A172 (cell line): ENCODE measurements at regions not wholly inside any gene's neighbourhood (a gene's known extent, or its start where the extent isn't known, plus 50 kb on each side); places are given as distances from the start of the nearest gene placed in this dataset.

ENCODE experiments used
- DNase-seq: peaks from one replicate; pipeline ENCODE4 v3.0.0-alpha.2; 2015; ENCODE audit warnings: low spot score

DNA sequence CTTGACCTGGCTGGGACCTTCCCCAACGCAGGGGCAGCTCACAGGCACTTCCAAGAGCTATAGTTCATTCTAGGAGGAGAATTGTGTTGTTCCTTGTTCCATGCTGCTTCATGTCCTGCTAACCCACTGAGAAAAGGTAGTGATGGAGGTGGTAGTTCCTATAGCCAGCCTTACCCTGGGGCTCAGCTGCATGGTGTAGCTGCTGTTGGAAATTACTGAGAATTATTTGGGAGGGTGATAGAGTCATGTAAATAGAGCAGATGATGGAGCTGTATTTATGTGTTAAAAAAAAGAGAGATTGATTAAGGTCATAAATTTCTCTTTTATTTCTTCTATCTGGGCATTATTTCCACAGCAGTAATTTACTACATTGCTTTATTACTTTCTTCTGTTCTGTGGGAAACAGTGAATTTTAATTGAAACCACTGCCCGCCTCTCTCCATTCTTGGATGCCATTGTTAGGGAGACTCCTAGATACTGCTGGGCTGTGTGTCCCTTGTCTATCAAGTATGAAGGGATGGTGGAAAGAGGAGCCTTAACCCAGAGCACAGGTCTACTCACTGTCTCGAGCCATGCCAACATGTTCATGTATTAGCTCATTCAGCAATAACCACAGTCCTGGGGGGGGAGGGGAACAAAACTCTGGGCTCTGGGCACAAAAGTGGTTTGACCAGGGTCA, 309.2 kb downstream of the FAT3 start:
- no peak for DNase-seq

DNA sequence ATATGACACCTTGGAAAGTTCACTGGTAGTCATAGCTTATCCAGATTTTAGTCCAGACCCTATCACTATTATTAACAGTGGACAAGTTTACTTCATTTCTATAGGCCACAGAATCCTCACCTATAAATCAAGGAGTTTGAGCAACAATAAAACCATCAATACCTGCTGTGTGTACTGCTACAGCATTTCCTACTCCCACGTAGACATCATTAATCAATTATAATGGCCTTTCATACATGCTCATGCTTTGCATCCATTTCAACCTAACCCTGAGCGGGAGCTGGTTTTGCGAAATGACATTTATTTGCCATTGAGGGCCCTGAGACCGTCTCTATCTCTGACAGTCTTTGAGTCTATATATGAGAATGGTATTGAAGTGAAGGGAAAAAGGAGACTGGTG, 312.3 kb downstream of the FAT3 start:
- no peak for DNase-seq

DNA sequence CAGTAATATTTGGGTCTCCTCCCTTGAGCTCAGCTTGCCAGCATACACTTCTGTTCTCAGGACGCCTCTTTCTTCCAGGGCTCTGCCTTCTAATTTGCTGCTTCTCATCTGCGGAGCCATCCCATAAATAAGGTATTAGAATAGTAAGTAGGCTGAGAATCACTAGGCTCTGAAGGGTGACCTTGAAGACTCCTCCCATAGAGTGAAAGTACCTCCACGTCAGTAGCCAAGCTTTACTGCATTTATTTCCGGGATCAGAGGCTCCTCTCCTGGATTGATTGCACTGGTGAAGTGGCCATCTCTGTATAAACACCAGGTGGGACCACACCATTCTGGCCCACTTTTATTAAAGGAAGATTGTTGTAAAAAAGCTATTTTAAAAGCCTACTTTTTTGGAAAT, 315.5 kb downstream of the FAT3 start:
- DNase-seq: no peak

DNA sequence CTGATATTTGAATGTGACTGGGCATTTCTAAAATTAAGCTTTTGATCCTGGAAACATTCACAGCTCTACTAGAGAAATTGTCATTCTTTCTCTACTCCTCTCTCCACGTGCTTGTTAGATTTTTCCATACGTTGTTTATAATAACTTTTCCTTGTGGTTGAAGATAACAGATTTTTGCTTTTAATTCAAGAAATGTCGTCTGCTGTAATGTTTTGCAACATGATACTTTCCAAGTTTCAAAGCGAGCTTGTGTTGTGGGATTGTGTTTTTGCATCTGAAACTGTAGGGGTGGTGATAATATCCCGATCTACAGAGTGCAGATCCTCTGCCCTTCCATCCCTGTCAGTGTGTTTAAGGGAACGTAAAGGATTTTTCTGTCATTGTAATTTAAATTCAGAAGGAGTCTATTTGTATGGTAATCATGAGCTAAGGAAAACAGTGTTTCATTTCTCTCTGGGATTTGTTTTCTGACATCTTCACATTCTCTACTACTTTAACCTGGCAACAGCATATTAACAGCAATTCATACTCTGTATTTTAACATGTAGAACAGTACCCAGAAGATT, 321.4 kb downstream of the FAT3 start:
- no peak for DNase-seq

DNA sequence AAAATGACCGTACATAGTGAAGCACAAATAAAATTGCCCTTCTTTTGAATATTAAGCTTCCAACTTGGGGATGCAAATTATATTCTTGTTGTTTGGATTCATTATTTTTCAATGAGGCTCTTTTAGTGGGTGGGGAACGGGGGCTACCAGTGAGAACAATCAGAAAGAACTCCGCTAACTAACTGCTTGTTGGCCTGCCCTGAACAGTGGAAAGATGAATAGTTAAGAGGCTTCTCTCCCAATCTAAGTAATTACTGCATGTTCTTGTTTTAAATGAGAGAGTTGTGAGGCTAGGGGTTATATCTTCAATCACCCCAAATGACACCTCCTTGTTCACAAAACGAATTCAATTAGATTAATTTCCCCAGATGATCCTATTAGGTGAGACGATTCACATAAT, 322.0 kb downstream of the FAT3 start:
- DNase-seq: no peak

DNA sequence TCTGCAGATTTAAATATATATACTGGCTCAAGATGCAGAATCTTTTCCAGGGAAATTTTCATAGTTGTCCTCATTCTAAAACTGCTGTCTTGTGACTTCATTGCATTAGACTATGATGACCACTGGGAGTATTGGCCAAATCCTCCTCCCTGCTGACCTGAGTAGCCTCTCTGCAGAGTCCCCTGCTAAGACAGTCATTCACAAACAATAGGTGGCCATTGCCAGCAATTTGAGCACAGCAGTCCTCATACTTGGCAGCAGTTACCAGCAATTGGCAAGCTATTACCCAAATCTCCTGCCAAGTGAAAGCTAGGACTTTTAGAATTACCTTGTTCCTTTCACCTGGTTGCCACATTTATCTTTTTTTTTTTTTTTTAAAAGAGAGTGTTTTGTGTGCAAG, 325.8 kb downstream of the FAT3 start:
- DNase-seq: no peak

DNA sequence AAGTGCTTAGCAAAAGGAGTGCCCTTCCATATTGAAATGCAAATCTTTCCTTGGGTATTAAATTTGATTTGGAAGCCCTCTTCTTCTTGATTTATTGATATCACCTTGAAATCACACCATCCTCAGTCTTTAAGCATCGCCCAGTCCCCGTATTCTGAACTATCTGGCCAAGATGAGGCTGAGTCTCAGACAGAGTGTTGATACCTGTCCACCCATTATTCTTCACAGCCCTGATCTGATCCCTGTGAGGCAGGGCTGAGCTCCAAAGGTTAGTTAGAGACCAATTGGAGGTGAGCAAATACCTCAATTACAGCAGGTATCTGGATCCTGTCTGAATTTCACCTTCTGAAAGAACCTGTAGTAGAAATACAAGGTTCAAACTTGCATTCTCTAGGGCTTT, 326.3 kb downstream of the FAT3 start:
- DNase-seq: no peak

DNA sequence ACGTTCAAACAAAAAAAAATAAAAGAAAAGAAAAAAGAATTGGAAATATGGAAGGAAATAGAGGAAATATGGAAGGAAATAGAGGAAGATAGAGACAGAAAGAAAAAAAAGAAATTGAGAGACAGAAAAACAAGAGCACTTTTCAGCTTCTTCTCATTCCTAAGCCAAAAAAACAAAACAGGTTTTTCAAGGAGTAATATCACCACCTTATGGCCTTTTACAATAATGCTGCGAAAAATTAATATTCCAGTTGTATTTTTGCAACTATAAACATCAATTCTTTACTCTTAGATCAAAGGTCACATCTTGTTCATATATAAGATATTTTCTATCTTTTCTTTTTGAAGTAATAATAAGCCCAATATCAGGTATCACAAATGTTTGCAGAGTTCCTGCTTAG, 328.3 kb downstream of the FAT3 start:
- DNase-seq: no peak

DNA sequence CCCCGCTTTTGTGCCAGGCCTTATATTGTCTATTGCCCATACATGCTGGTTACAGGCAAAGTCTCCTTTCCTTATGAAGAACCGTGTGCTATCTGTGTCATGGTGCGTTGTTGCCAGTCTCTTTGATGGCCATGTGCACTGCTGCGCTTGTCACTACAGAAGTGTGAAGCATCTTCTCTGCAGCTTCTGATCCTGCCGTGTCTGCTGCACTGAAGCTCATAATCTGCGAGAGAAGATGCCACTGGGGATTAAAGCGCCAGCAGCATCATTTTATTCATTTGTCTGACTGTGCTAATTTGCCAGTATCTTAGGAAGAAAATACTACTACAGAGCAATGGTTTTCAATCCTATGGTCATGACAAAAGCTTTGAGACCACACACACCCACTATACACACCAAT, 330.1 kb downstream of the FAT3 start:
- DNase-seq: no peak

DNA sequence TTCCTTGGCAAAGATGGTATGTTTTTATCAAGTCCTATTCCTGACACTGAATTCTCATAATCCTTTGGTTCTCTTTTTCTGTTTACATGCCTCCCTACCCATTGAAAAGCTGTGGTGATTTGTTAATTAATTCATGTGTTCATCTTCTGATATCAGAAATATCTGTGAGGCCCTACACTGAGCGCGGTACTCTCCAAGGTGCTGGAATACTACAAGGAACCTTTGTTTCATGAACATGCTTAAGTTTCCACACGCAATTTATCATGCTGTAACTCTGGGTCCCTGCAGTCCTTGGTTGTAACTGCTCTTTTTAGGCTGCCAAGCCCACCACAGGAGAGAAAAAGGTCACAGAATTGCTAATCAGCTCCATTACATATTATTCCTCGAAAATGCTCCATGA, 331.8 kb downstream of the FAT3 start:
- DNase-seq: no peak

DNA sequence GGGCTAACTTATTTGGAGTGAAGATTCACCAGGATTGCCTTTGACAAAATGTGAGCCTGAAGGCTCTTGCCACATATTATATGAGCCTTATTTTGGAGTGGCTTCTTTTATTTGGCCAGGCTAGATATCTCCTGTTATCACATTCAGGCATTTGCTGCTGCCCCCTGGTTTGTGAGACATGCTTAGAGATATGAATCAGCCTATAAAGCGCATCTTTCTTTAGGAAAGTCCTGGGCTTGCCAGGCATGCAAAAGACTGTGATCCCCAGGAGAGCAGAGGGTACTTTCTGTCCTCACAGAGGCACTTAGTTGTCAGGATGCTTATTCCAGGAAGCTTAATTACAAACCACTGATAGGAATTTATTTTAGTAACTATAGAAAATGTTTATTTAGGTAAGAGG, 333.3 kb downstream of the FAT3 start:
- DNase-seq: peak; percentile 5

DNA sequence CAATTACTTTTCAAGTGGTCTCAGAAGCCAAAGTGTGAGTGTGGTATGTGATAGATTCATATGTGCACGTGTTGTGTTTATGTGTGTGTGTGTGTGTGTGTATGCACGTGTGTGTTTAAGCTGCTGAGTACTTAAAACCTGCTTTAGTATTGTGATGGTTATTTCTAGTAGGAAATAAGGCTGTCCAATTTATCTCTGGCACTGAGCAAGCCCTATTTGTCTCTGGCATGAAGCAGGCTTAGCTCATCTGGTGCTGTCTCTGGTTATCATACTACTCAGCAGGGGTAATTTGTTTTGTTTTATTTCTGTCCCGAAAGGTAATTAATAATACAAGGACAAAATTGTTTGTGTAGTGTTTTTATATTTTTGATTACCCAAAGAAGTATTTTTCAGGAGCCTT, 333.7 kb downstream of the FAT3 start:
- DNase-seq: no peak

DNA sequence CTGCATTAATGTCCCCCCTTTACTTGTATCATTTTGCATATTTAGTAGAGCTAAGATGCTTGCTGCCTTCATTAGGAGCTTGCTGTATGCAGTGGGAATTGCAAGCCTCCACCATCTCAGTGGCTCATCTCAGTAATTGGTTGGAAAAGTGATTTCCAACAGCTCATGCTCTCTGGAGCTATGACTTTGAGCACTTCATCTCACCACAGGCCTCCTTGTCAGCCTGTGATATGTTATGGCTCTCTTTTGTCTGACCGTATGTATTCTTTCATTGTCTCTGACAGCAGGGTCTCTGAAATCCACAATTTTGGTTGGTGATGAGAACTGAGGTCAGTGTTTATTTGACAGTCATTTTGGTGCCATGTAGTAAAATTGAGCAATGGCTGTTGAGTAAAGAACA, 345.1 kb downstream of the FAT3 start:
- DNase-seq: no peak

DNA sequence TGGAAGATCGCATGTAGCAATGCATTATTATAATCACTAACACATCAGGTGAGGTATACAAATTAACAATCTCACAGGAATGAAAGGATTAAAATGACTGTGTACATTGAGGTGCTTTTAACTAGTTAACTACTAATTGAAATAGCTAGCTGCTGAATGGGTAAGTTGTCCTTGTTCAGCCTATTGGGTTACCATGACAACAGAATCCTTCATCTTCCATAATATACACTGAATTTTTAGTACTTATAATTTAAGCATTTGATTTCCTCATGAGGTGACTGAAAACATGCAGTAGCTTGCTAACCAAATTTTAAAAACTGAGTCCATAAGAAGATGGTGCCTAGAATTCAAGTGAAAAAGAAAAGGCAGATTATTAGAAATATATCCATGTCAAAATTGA, 347.9 kb downstream of the FAT3 start:
- DNase-seq: no peak

DNA sequence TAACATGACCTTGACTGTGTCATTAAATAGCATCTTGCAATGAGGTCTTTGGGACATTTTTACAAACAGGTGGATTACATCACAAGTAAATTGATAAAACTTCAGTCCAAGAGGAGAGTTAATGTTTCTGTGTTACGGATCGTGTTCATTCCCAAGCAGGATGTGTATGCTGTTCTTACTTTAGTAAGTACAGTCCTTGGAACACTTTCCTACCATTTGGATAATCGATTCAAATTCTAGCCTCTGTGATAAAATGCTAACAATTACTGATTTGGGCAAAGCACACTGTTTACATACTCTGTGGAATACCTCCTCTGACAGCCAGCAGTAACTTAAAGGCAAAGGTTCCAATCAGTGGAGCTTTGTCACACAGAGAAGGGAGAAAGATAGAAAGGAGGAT, 351.7 kb downstream of the FAT3 start:
- no peak for DNase-seq

DNA sequence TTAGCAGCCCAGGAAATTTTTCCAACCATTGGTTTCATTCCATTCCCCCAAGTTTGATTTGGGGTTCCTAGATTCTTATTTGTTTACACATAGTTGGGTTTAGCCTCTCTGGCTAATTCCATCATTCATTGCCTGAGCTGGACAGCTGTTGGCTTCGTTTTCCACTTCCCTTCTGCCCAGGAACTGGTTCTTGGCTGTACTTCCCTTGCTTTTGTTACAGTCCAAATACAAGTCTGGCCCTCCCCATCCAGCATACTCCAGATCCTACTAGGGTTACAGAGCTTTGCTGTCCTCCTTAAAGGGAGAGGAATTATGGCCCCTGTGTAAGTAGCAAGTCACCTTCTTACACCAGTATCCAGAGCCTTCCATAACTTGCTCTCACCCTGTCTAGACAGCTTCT, 356.3 kb downstream of the FAT3 start:
- no peak for DNase-seq

DNA sequence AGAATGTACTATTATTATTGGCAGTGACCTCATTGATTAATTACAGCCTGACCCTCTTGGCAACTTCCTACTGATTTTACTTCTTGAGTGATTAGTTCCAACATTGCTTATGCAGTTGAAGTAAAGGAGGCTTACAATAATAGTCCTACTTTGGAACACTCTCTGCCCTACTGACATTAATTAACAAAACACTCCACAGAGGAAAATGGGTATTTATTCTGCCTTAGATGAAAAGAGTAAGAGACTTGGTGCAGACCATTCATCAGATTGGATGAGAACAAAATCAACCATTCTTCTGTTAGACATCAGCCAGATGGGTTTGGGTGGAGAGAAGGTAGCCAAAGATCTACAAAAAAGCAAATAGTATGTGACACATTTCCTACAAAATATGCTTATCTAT, 363.8 kb downstream of the FAT3 start:
- no peak for DNase-seq

DNA sequence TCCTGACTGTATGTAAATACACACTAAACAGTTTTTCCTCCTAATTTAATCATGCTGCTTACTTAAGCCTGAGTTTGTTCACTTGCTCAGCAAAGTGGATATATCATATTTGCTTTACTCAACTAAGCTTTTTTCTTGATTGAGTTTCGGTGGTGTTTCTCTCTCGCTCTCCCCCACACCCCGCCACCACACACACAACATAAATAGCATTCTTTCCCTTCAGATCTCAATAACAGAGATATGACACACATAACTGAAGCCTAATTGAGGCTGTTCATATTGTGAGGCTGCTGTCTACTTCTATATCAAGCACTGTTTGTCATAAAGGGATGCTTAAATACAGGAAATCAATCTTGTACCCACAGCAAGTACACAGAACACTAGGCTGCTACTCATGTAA, 364.9 kb downstream of the FAT3 start:
- no peak for DNase-seq

DNA sequence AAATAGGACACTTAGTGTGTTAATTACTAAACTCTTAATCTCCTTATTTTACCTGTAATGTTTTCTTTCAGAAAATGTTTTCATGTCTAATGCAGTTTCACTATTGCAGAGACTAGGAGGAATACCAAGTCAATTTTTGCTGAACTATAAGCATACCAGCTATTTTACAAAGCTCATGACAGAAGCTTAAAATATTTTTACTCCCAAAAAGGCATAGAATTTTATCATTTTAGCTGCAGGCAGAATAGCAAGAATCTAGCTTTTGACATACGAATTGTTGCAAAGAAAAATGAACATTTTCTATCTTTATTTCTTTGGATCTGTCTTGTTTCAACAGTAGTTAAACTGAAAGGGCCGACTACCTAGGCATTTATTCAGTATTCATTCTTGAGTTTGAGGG, 366.9 kb downstream of the FAT3 start:
- no peak for DNase-seq

DNA sequence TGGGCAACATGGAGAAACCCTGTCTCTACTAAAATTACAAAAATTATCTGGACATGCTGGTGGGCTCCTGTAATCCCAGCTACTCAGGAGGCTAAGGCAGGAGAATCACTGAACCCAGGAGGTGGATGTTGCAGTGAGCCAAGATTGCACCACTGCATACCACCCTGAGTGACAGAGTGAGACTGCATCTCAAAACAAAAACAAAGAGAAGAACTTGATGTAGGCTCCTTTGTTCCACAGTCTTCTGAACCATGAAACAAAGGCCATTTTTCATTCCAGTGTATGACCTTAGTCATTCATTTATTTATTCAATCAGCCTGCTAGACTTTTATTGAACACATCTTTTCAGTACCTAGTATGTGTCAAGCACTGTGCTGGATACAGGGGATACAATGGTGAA, 369.6 kb downstream of the FAT3 start:
- no peak for DNase-seq

DNA sequence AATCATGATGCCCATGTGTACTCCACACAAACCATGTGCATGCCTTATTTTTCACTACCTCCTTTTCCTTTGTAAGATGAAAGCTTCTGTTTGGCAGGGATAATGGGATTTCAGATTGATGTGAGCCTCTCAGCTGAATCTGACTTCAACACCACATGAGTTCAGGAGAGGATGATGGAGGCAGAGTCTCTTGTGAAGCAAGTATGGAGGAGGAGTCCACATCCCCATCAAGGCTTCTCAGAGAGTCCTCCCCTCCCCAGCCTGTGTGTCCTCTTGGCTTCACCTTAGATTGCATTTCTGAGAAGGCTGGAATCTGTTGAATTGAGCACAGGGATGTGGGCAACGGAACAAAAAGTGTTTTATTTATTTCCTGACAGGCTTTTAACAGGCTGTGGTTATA, 370.4 kb downstream of the FAT3 start:
- DNase-seq: no peak

DNA sequence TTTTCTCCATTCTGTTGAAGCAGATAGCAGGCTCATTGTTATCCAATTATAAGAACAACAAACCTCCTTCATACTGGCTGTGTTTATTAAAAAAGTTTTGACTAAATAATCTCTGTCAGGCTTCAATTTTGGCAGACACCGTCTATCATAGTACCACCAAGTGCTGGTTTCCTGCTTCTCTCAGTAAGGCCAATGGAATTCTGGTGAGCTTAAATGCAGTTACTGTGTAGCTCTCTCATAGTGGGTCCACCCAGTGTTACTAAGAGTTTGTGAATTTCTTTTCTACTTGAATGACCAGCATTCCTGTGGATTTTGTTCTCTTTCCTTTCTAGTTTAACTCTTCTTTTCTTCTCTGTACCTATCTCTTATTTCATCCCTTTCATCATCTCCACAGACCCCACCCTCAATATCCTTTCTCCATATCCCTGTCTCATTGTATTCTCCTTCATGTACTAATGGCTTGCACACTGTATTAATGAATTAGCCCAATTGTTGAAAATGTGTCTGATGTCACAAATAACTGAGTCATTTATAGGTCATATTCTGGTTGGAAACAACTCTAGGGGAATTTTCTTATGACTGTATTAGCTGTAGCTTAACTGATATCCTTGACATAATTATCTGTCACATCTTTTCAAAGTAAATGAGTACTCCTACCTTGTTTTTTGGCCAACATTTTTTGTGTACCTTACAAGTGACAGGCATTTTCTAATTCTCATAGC, 372.1 kb downstream of the FAT3 start:
- peak; percentile 0 for DNase-seq

DNA sequence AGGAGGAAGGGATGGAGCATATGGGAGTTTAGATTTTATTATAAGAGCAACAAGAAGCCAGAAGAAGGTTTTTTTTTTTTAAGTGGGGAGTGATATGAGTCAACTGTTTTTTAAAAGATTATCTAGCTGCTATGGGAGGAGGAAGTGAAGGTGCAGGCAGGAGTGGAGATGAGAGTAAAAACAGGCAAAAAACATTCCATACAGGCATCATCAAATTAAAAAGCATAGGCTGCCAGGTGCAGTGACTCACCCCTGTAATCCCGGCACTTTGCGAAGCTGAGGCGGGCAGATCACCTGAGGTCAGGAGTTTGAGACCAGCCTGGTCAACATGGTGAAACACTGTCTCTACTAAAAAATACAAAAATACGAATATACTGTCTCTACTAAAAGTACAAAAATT, 368.4 kb upstream of the MTNR1B start:
- no peak for DNase-seq

DNA sequence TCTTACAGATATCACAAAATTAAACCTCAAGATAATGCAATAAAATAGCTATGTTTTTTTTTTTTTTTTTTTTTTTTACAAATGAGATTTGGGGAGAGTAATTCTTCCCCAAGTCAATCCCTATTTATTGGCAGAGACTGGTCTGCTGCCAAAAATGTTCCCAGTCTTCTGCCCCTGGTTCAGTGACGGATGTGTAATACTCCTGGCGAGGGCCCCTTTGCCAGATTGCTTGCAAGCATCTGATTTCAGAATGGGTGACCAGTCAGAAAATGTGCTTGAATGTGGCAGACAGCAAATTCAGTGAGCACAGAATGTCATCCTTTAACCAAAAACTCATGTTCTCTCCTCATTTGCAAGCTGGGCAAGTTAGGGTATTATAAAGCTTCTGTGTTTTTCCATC, 363.8 kb upstream of the MTNR1B start:
- DNase-seq: no peak
